ENCODE measurements at regions not wholly inside any gene's neighbourhood (a gene's known extent, or its start where the extent isn't known, plus 50 kb on each side); places are given as distances from the start of the nearest gene placed in this dataset.

GRCh38 chr7:68291710-68292109, 1295.1 kb downstream of the TYW1 start:
- Mint-ChIP-seq H3K27me3 (ENCODE audit: unreplicated experiment) (peaks cover 2% of the 10 kb centered on the region), H3K27ac (ENCODE audit: unreplicated experiment) (no peak overlapping the region), H3K4me3 (ENCODE audit: unreplicated experiment) (no peak overlapping the region), H3K36me3 (ENCODE audit: unreplicated experiment) (peaks cover 12% of the 10 kb centered on the region), H3K9me3 (ENCODE audit: unreplicated experiment) (peaks cover 5% of the 10 kb centered on the region), H3K4me1 (ENCODE audit: low read depth, unreplicated experiment) (no peaks in the 10 kb centered on the region)
- TF ChIP-seq CTCF (IDR thresholded peaks at IDR 0.05; ENCODE audit: partially characterized antibody, unreplicated experiment): no peak
- no peak for DNase-seq

- H3K4me3 Mint-ChIP-seq (ENCODE audit: unreplicated experiment): no peak overlapping the region
- no peaks in the 10 kb centered on the region for H3K27me3 Mint-ChIP-seq (ENCODE audit: unreplicated experiment)
- peaks cover 7% of the 10 kb centered on the region for H3K9me3 Mint-ChIP-seq (ENCODE audit: unreplicated experiment)
These were observed 1298.8 kb downstream of the TYW1 start for GRCh38 chr7:68295386-68295785.

GRCh38 chr7:68304536-68304935, 1293.7 kb upstream of the AUTS2 start:
- no peak for DNase-seq
- TF ChIP-seq CTCF (IDR thresholded peaks at IDR 0.05; ENCODE audit: partially characterized antibody, unreplicated experiment): no peak
- Mint-ChIP-seq H3K4me1 (ENCODE audit: low read depth, unreplicated experiment) (no peaks in the 10 kb centered on the region), H3K36me3 (ENCODE audit: unreplicated experiment) (no peaks in the 10 kb centered on the region), H3K9me3 (ENCODE audit: unreplicated experiment) (peaks cover 1% of the 10 kb centered on the region), H3K27me3 (ENCODE audit: unreplicated experiment) (no peaks in the 10 kb centered on the region), H3K4me3 (ENCODE audit: unreplicated experiment) (no peak overlapping the region), H3K27ac (ENCODE audit: unreplicated experiment) (no peak overlapping the region)

More at GRCh38 chr7:68295386-68295785, 1298.8 kb downstream of the TYW1 start:
- Mint-ChIP-seq H3K27ac (ENCODE audit: unreplicated experiment) (no peak overlapping the region), H3K36me3 (ENCODE audit: unreplicated experiment) (peaks cover 12% of the 10 kb centered on the region), H3K4me1 (ENCODE audit: low read depth, unreplicated experiment) (no peaks in the 10 kb centered on the region)
- TF ChIP-seq CTCF (IDR thresholded peaks at IDR 0.05; ENCODE audit: partially characterized antibody, unreplicated experiment): no peak
- no peak for DNase-seq

- no peak for TF ChIP-seq CTCF (IDR thresholded peaks at IDR 0.05; ENCODE audit: partially characterized antibody, unreplicated experiment)
- Mint-ChIP-seq H3K27me3 (ENCODE audit: unreplicated experiment) (no peaks in the 10 kb centered on the region), H3K36me3 (ENCODE audit: unreplicated experiment) (no peaks in the 10 kb centered on the region), H3K27ac (ENCODE audit: unreplicated experiment) (no peak overlapping the region), H3K9me3 (ENCODE audit: unreplicated experiment) (no peaks in the 10 kb centered on the region), H3K4me1 (ENCODE audit: low read depth, unreplicated experiment) (no peaks in the 10 kb centered on the region), H3K4me3 (ENCODE audit: unreplicated experiment) (no peak overlapping the region)
- DNase-seq: no peak
These were observed 1291.6 kb upstream of the AUTS2 start for GRCh38 chr7:68306692-68307107.

- Mint-ChIP-seq H3K27ac (ENCODE audit: unreplicated experiment) (no peak overlapping the region), H3K4me3 (ENCODE audit: unreplicated experiment) (no peak overlapping the region), H3K27me3 (ENCODE audit: unreplicated experiment) (peaks cover 2% of the 10 kb centered on the region), H3K4me1 (ENCODE audit: low read depth, unreplicated experiment) (peaks cover 4% of the 10 kb centered on the region), H3K36me3 (ENCODE audit: unreplicated experiment) (no peaks in the 10 kb centered on the region), H3K9me3 (ENCODE audit: unreplicated experiment) (no peaks in the 10 kb centered on the region)
- no peak for DNase-seq
- no peak for TF ChIP-seq CTCF (IDR thresholded peaks at IDR 0.05; ENCODE audit: partially characterized antibody, unreplicated experiment)
These were observed 1289.0 kb upstream of the AUTS2 start for GRCh38 chr7:68309271-68309670.
